ENCODE measurements at regions not wholly inside any gene's neighbourhood (a gene's known extent, or its start where the extent isn't known, plus 50 kb on each side); places are given as distances from the start of the nearest gene placed in this dataset.
"Not testable (repeated sequence)": the region's sequence is repeated elsewhere in the genome, so short reads cannot be mapped to it uniquely, and the experiment has no call there.

- TF ChIP-seq CTCF, POLR2A (IDR thresholded peaks at IDR 0.05): not testable (repeated sequence)
These were observed 115.2 kb downstream of the SPIN4 start for GRCh38 chrX:63235963-63236362.

Measured in Peyer's patch (tissue), 4 donors.